GM21423 (cell line): ENCODE measurements at regions not wholly inside any gene's neighbourhood (a gene's known extent, or its start where the extent isn't known, plus 50 kb on each side); places are given as distances from the start of the nearest gene placed in this dataset.
"Not testable (repeated sequence)": the region's sequence is repeated elsewhere in the genome, so short reads cannot be mapped to it uniquely, and the experiment has no call there.

Experiments used
- ATAC-seq: cut with Tn5 transposase; IDR thresholded peaks from one replicate; pipeline ENCODE4 v1.9.1; 2021; ENCODE audit warnings: mild to moderate bottlenecking, moderate library complexity; ENCODE audit not compliant: unreplicated experiment

DNA sequence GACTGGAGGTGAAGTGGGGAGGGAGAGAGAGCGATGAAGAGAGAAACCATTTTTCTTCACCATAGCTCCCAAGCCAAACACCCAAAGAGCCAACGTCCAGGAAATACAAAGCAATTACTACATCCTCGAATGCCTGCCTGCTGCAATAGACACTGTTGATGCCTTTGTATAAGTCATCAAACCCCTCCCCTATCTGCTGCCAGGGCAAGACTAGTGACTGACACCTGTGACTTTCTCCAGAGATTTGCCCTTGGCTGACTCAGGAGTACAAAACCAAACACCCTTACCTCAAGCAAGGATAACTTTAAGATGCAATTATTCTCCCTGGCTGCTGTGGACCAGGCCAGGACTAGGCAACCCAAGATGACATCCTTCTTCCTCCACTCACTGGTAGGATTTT, 81.8 kb upstream of the RASA1 start:
- no peak for ATAC-seq

DNA sequence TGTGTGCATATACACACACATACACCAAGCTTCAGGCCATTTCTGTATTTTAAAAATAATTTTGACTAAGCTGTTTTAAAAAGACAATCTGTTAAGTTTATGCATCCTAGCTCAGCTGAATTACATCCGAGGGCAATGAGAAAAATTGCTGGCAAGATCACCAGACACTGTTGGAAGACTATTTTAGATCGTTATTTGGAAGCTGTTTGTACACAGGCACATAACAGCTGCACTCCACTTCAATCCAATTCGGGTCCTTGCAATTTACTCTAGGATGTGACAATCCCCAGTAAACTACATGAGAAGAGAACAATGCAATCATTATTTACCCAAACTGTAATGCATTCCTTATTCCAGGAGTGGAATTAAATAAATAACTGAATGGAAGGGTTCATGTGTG, 79.3 kb upstream of the RASA1 start:
- no peak for ATAC-seq

DNA sequence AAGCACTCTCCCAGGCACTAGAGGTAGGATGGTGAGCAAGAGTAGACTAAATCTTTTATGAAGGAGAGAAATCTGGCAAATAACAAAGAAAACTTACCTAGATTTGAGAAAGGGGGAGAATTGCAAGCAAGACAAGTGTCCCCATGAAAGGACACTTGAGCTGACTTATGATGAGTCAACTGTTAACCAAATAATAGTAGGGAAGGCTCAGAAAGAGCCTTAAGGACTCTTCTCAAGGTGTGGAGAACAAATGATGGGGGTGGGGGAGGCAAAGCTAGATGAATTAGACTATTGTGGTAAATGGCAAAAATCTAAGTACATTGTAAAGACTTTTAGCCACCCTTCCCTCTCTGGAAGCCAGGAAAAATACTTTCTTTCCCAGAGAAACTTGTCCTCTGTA, 77.6 kb upstream of the RASA1 start:
- no peak for ATAC-seq

DNA sequence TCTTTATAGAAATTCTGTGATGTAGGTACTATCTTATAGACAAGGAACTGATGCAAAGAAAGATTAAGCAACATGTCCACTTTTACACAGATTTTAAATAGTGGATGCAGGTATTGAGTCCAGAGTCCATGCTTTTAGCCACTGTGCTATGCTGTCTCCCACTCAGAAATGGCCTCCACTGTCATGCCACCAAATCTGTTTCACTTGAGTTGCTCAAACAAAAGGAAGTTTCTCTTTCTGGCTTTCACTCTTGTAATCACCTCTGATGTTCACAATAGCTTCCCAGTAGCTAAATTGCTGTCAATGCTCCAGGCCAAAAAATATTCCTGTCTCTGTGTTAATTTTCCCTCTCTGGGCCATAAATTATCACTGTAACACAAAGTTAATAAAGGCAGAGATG, 77.0 kb upstream of the RASA1 start:
- peak; percentile 55 for ATAC-seq

DNA sequence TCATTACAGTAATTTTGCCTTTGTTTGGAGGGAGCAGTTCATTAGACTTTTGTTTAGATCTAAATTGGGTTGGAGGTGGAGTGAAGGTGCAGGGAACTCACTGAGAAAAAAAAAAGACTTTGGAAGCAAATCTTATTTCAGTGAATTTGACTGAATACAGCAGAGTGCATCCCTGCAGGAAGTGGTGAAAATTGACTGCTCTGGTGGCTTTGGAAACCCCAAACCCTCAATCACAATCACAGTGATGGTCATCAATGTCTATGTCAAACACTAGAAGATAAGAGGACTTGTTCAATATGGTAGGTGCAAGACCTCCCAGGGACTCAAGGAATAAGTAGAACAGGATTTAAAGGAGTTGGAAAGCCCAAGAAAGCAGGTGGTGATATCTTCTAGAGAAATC, 76.0 kb upstream of the RASA1 start:
- ATAC-seq = no peak

DNA sequence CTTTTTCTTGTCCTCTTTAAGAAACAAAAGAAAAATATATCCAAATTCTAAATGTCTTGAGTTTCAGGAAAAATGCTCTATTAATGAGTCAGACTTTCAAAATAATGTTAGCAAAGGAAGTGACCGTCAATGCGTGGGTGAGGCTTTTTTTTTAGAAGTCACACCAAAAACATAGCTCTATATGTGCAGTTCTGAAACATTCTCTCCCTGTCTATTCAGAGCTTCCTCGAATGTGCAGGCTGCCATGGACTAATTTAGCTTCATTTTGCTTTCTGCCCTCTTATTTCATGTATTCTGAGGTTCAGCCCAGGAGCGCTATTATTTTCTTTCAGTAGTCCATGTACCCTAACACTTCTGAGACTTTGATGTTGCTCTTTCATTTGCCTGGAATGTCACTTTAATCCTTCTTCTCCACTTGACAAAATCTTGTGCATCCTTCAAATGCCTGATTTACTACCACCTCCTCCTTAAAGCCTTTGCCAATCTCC, 72.5 kb upstream of the RASA1 start:
- peak; percentile 33 for ATAC-seq

DNA sequence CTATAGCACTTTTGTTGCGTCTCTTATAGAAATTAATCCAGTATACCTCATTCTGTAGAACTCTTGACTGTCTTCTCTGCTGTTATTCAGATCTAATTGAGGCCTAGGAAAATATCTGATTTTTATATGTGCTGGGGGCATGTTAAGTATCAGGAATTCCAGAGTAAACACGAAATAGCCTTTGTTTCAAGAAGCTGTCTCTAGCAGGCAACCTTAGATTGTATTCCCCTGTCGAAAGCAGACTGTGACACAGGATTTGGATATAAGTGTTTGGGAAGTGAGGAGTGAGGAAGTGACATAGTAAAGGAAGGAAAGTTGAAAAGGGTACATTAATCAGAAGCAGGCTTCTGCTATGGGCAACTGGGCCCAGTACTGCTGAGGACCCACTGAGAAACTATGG, 72.1 kb upstream of the RASA1 start:
- no peak for ATAC-seq

DNA sequence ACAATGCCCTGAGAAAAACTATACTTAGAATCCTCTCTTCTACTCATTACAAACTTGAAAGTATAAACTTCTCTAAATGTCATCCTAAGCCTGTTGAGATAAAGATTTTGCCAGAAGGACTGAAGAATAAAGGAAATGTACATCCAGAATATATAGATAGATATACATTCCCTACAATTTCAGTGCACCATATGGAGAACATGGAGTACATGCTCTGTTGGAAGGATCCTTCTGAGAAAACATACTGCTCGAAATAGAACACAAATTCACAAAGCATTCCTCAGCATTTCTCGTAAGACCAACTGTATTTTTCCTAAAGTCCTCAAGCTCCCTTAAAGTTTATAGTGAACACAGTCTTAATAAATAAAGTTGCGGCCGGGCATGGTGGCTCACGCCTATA, 69.7 kb upstream of the RASA1 start:
- ATAC-seq = no peak

DNA sequence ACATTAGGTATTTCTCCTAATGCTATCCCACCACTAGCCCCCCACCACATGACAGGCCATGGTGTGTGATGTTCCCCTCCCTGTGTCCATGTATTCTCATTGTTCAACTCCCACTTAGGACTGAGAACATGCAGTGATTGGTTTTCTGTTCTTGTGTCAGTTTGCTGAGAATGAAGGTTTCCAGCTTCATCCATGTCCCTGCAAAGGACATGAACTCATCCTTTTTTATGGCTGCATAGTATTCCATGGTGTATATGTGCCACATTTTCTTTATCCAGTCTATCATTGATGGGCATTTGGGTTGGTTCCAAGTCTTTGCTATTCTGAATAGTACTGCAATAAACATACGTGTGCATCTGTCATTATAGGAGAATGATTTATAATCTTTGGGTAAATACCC, 68.4 kb upstream of the RASA1 start:
- not testable (repeated sequence) for ATAC-seq

DNA sequence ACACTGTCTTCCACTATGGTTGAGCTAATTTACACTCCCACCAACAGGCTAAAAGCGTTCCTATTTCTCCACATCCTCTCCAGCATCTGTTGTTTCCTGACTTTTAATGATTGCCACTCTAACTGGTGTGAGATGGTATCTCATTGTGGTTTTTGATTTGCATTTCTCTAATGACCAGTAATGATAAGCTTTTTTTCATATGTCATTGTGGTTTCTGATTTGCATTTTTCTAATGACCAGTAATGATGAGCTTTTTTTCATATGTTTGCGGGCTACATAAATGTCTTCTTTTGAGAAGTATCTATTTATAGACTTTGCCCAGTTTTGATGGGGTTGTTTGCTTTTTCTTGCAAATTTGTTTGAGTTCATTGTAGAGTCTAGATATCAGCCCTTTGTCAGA, 68.0 kb upstream of the RASA1 start:
- not testable (repeated sequence) for ATAC-seq

DNA sequence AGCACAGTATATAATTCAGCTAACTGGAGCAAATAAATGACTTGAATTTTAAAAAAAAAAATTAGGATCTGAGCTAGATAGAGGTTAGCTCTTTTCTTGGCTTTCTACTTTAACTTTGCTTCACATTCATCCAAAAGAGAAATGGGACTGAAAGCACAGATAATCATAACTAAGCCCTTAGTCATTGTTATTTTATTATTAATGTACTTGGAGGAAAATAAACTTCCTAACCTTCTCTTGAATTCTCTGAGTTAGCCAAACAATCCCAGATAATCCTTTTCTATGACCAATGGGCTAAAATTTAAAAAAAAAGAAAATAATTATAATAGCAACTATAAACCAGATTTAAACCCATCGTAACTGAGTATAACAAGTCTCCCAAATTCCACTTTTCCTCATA, 57.6 kb upstream of the RASA1 start:
- no peak for ATAC-seq

DNA sequence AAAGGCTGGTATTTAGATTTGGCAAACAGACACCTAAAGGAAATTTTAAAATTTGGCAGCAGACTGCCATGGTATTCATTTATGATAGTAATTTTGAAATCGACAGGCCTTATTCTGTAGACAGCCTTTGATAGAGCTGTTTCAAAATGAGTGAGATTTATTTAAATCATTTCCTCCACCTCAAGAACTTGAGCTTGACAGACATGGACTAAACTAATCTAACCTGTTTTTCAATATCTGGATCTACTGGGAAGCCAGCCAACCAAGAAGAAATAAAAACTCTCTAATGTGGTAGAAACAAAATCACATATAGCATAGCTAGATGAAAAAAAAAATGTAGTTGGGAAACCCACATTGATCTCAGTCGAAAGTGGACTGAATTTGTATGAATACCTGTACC, 56.9 kb upstream of the RASA1 start:
- no peak for ATAC-seq

DNA sequence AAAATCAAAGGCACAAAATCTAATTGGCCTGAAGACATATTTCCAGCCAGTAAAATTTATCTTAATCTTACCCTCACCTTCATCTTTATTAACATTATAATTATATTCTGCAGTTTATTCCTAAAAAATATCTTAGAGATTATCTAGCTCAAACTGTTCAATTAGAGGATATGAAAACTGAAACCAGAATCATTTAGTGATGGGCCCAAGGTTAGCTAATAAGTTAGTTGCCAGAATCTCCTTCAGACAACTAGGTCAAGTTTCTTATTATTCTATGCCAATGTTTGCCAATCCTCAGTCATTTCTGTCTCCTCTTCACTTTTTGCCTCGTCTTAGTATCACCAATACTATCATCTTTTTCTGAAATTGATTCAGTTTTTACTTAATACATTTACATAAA, 56.0 kb upstream of the RASA1 start:
- ATAC-seq = no peak

DNA sequence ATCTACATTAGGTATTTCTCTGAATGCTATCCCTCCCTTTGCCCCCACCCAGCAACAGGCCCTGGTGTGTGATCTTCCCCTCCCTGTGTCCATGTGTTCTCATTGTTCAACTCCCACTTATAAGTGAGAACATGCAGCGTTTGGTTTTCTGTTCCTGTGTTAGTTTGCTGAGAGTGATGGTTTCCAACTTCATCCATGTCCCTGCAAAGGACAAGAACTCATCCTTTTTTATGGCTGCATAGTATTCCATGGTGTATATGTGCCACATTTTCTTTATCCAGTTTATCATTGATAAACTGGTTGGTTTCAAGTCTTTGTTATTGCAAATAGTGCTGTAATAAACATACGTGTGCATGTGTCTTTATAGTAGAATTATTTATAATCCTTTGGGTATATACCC, 55.5 kb upstream of the RASA1 start:
- not testable (repeated sequence) for ATAC-seq

DNA sequence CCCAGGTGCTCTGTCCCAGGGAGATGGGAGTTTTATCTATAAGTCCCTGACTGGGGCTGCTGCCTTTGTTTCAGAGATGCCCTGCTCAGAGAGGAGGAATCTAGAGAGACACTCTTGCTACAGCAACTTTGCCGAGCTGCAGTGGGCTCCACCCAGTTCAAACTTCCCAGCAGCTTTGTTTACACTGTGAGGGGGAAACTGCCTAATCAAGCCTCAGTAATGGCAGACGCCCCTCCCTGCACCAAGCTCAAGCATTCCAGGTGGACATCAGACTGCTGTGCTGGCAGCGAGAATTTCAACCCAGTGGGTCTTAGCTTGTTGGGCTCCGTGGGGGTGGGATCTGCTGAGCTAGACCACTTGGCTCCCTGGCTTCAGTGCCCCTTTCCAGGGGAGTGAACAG, 50.2 kb upstream of the RASA1 start:
- not testable (repeated sequence) for ATAC-seq
